Epithelial cell of proximal tubule (primary cell): ENCODE measurements at regions not wholly inside any gene's neighbourhood (a gene's known extent, or its start where the extent isn't known, plus 50 kb on each side); places are given as distances from the start of the nearest gene placed in this dataset.

Experiments
- DNase-seq: peaks from one replicate; pipeline ENCODE4 v3.0.0-alpha.2; 2011; ENCODE audit warnings: low read depth
- H3K4me3 ChIP-seq: 2 replicates; pipeline ENCODE4 v1.5.1; 2011; ENCODE audit warnings: low read depth, mild to moderate bottlenecking, low read length
- CTCF ChIP-seq: conservative IDR thresholded peaks from 2 replicates; pipeline ENCODE4 v1.5.1; 2012; ENCODE audit warnings: low read depth, mild to moderate bottlenecking, low read length

GRCh38 chr12:93128332-93128707, 199.2 kb upstream of the EEA1 start:
- H3K4me3 ChIP-seq = no peak overlapping the region
- no peak for DNase-seq
- no peak for TF ChIP-seq CTCF

GRCh38 chr12:93130366-93131054, 201.4 kb upstream of the EEA1 start:
- H3K4me3 ChIP-seq = no peak overlapping the region
- TF ChIP-seq CTCF = no peak
- no peak for DNase-seq

- no peak overlapping the region for H3K4me3 ChIP-seq
- DNase-seq = no peak
- TF ChIP-seq CTCF = no peak
These were observed 204.3 kb upstream of the EEA1 start for GRCh38 chr12:93133361-93133760.

- TF ChIP-seq CTCF = no peak
- DNase-seq = no peak
- H3K4me3 ChIP-seq = no peak overlapping the region
These were observed 205.2 kb upstream of the EEA1 start for GRCh38 chr12:93134175-93134890.

- no peak overlapping the region for H3K4me3 ChIP-seq
- TF ChIP-seq CTCF = no peak
- DNase-seq = no peak
These were observed 205.8 kb upstream of the EEA1 start for GRCh38 chr12:93134893-93135285.

- DNase-seq = no peak
- TF ChIP-seq CTCF = no peak
These were observed 206.5 kb upstream of the EEA1 start for GRCh38 chr12:93135286-93136239.

More at GRCh38 chr12:93135286-93136239, 206.5 kb upstream of the EEA1 start:
- no peak overlapping the region for H3K4me3 ChIP-seq
